Keratinocyte (primary cell): ENCODE measurements at regions not wholly inside any gene's neighbourhood (a gene's known extent, or its start where the extent isn't known, plus 50 kb on each side); places are given as distances from the start of the nearest gene placed in this dataset.

Experiments used
- CTCF ChIP-seq, 3 experiments: IDR thresholded peaks in 1 of 3; conservative IDR thresholded peaks in 1 of 3; optimal IDR thresholded peaks in 1 of 3; 2 replicates in 2 of 3; 3 replicates in 1 of 3; pipeline versions ENCODE3 to v1.5.1; 2011; ENCODE audit warnings: low read length in 3 of 3, mild to moderate bottlenecking in 3 of 3, moderate library complexity in 2 of 3, control low read depth in 1 of 3, inconsistent platforms in 1 of 3; ENCODE audit not compliant: insufficient read depth in 2 of 3; ENCODE audit errors: extremely low read depth in 1 of 3
- EZH2 ChIP-seq: IDR thresholded peaks from one replicate; pipeline ENCODE4 v1.6.1; 2012; ENCODE audit warnings: inconsistent platforms, mild to moderate bottlenecking, low read length, moderate library complexity

GRCh38 chr15:85311647-85312046 is 68.8 kb upstream of the AKAP13 start:
- TF ChIP-seq CTCF (optimal IDR thresholded peaks at IDR 0.05 in 1 of 3, IDR thresholded peaks at IDR 0.05 in 1 of 3, conservative IDR thresholded peaks at IDR 0.05 in 1 of 3; ENCODE audit: extremely low read depth in 1 of 3, insufficient read depth in 2 of 3, low read length in 3 of 3) (no peak), EZH2 (no peak)
